HG03565 (cell line): ENCODE measurements at regions not wholly inside any gene's neighbourhood (a gene's known extent, or its start where the extent isn't known, plus 50 kb on each side); places are given as distances from the start of the nearest gene placed in this dataset.
"Not testable (repeated sequence)": the region's sequence is repeated elsewhere in the genome, so short reads cannot be mapped to it uniquely, and the experiment has no call there.

ENCODE experiments used
- ATAC-seq: cut with Tn5 transposase; IDR thresholded peaks from one replicate; pipeline ENCODE4 v1.9.1; 2021; ENCODE audit warnings: mild to moderate bottlenecking, moderate library complexity; ENCODE audit not compliant: unreplicated experiment

- ATAC-seq = no peak
Observed at GRCh38 chr2:228956701-228957474, 314.2 kb downstream of the PID1 start.

- ATAC-seq = no peak
Observed at GRCh38 chr2:228949831-228950230, 321.3 kb downstream of the PID1 start.

DNA sequence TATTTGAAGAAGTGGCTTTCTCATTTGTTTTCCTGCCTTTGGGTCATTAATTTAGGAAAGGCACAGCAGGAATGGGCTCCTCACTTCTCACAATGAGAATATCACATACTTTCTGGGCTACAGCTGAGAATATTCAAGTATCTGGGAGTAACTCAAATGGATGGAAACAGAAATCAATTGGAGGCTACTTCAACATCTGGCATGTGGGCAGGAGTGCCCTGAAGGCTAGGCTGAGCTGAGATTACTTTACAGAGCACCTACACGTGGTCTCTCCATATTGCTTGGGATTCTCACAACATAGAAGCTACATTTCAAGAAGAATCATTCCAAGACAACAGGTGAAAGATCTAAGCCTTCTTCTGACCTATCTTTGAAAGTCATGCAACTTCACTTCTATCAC, 325.4 kb downstream of the PID1 start:
- ATAC-seq = no peak

DNA sequence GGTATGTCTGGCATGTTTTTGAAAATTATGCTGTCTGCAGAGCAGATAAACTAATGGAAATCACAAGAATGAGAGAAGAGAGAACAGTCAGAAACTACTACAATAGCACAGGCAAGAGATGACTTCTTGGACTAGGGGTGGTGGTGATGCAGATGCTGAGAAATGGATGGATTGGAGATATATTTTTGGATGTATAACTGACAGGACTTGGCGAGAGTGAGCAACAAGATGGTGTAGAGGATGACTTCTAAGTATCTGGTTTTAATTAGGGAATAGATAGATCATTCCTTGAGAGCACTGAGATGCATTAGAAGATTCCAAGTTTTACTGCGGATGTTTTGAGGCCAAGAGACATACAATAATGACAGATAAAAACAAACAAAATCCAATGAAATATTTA, 328.2 kb downstream of the PID1 start:
- no peak for ATAC-seq

DNA sequence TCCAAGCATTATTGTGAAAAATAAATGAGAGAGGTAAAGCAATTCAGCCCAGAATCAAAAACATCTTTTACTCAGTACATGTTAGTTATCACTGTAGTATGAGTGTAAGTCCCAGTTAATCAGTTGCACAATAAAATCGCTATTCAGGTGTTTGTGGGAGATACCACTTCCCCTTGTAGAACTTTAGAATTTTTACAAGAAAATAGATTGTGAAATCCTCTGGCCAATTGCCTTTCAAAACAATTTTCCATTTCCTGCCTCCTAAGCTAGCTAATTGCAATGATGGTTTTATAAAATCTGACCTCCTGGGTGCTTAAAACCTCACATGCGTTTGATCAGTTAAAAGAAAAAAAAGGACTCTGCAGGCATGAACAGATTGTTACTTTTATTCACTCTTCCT, 332.5 kb downstream of the PID1 start:
- no peak for ATAC-seq

DNA sequence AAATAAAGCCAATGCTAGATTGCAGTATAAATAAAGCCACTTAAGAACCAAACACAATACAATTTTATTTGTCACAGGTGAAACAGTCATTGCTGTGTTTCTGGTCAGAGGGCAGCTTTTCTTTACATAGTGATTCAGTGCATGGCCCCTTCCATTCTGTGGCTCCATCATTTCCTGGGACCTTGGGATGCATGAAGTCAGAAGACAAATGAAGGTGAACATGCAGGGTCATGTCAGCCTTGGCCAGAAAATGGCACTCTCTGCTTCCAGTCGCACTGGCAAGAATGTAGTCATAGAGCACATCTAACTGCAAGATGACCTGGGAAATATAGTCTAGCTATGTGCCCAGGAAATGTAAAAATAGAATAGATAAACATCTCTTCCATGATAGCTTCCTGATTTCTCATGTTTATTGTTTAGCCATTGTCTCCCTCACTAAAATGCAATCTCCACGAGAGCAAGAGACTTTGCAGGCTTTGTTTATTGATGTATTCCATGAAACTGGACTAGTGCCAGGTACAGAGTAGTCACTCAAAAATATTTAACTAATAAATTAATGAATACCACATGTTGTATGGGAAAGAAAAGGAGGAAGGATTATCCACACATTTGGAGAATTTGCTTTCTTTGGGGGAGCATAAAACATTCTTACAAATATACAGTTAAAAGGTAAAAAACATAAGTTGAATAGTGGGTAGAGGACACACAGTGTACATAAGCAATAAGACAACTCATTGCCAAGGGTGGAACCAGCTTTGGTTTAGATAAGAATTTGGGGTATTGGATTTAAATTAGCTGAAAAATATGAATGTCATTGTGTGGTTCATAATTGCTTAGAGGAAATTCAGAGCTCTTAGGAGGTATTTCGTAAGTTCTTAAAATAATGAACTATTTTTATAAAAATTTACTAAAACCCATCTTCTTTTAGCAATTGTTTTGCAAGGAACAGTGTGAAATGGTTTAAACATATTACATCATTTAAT, 343.8 kb downstream of the PID1 start:
- no peak for ATAC-seq

DNA sequence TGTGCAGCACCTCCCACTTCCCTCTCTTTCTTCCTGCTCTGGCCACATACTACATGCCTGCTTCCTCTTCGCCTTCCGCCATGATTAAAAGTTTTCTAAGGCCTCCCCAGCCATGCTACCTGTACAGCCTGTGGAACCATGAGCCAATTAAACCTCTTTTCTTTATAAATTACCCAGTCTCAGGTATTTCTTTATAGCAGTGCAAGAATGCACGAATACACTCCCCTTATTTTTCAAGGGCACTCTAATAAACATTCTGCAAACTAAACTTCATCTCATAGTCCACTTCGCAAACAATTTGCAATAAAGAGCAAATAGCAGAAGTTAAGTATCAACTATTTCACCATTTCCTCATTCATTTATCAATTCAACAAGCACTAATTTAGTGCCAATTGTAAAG, 351.3 kb downstream of the PID1 start:
- ATAC-seq = no peak

- no peak for ATAC-seq
Observed at GRCh38 chr2:228917220-228917619, 353.9 kb downstream of the PID1 start.

GRCh38 chr2:228916416-228917090, 354.5 kb downstream of the PID1 start:
- ATAC-seq = no peak

GRCh38 chr2:228913176-228913575, 357.9 kb downstream of the PID1 start:
- no peak for ATAC-seq

- not testable (repeated sequence) for ATAC-seq
Observed at GRCh38 chr2:228910872-228911271, 360.2 kb downstream of the PID1 start.

DNA sequence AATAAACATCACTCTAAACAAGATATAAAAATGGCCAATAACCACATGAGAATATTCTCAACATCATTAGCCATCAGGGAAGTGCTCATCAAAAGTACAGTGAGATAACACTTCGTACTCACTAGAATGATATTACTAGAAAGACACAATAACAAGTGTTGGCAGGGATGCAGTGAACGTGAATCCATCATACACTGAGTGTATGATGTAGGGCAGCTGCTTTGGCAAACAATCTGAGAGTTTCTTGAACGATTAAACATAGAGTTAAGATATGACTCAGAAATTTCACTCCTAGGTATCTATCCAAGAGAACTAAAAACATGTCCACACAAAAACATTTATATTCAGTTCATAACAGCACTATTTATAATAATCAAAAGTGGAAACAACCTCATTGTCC, 368.9 kb downstream of the PID1 start:
- ATAC-seq = no peak

DNA sequence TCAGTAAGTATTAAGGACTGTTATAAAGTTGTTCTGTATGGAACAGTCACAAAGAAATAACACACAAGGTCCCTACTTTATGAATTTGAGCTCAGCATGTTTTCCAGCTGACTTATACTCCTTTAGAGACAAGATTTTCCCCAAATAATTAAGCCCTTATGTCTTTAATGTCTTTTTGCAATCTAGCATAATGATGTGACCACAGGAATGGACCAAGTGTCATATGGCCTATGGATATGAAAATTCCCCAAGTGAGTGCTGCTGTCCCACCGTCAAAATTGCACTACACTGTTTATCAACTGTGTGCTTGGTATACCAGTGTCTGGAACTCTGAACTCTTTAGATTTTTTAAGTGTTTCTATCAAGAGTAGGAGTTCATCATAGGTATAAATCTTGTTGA, 369.6 kb downstream of the PID1 start:
- no peak for ATAC-seq

- ATAC-seq = no peak
Observed at GRCh38 chr2:228878138-228878537, 392.9 kb downstream of the PID1 start.

- ATAC-seq = no peak
Observed at GRCh38 chr2:228876276-228876675, 394.8 kb downstream of the PID1 start.

- no peak for ATAC-seq
Observed at GRCh38 chr2:228875152-228875900, 395.8 kb downstream of the PID1 start.

DNA sequence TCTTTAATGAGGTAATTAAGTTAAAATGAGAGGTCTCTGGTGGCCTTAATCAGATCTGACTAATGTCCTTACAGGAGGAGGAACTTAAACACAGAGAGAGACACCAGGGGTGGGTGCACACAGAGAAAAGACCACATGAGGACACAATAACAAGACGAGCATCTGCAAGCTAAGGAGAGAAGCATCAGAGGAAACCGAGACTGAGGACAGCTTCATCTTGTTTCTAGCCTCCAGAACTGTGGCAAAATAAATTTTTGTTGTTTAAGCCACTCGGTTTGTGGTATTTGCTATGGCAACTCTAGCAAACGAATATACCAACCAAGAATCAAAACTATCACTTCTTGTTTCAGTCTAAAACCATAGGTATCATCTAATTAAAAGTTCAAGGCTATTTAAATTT, 400.1 kb downstream of the PID1 start:
- no peak for ATAC-seq

- ATAC-seq = no peak
Observed at GRCh38 chr2:228869636-228870264, 401.3 kb downstream of the PID1 start.

DNA sequence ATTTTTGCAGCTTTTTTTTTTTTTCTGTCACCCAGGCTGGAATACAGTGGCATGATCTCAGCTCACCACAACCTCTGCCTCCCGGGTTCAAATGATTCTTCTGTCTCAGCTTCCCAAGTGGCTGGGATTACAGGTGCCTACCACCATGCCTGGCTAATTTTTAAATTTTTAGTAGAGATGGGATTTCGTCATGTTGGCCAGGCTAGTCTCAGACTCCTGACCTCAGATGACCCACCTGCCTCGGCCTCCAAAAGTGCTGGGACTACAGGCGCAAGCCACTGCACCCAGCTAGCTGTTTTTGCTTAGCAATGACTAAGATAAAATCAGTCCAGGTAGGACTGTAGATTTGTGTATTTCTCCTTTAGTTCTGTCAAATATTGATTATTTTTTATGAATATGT, 403.7 kb downstream of the PID1 start:
- ATAC-seq = no peak

- ATAC-seq = no peak
Observed at GRCh38 chr2:228866781-228867180, 404.3 kb downstream of the PID1 start.
